ENCODE measurements at regions not wholly inside any gene's neighbourhood (a gene's known extent, or its start where the extent isn't known, plus 50 kb on each side); places are given as distances from the start of the nearest gene placed in this dataset.
"Not testable (repeated sequence)": the region's sequence is repeated elsewhere in the genome, so short reads cannot be mapped to it uniquely, and the experiment has no call there.

DNA sequence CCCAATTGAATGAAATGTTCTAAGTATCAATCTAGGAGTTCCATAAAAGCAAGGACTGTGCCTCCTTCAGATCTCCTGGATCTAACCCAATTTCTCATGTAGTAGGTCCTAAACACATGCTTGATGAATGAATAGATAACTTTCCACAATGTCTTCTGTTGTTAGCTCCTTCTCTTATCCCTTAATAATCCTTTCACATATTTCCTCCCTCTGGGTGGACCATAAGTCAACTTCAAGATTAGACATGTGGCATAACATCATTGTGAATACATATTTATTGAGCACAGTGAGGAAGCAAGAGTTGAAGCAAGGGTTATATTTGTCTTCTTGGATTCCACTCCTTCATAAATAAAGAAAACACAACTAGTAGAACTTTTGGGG is 108.6 kb upstream of the EGFLAM start:
- Histone ChIP-seq H3K27ac (ENCODE audit: low read length) (no peak overlapping the region), H3K9me3 (ENCODE audit: control insufficient read depth, low read length) (peaks cover 5% of the 10 kb centered on the region), H3K27me3 (ENCODE audit: control insufficient read depth, insufficient read depth) (no peaks in the 10 kb centered on the region), H3K4me1 (ENCODE audit: control insufficient read depth, insufficient read depth, low read length) (no peaks in the 10 kb centered on the region), H3K4me3 (ENCODE audit: low read length) (no peak overlapping the region)
- DNase-seq (no peak), ATAC-seq (no peak)
- intact Hi-C loops (cut with DNase I): no loop called here

GRCh38 chr5:38148021-38148625 is 110.2 kb upstream of the EGFLAM start:
- Histone ChIP-seq H3K4me3 (ENCODE audit: low read length) (no peak overlapping the region), H3K27ac (ENCODE audit: low read length) (no peak overlapping the region), H3K4me1 (ENCODE audit: control insufficient read depth, insufficient read depth, low read length) (no peaks in the 10 kb centered on the region), H3K9me3 (ENCODE audit: control insufficient read depth, low read length) (peaks cover 2% of the 10 kb centered on the region), H3K27me3 (ENCODE audit: control insufficient read depth, insufficient read depth) (no peaks in the 10 kb centered on the region)
- intact Hi-C loops (cut with DNase I): no loop called here
- 76% methylated on average over 10 of the region's 10 CpGs for WGBS
- ATAC-seq: no peak
- DNase-seq: no peak

DNA sequence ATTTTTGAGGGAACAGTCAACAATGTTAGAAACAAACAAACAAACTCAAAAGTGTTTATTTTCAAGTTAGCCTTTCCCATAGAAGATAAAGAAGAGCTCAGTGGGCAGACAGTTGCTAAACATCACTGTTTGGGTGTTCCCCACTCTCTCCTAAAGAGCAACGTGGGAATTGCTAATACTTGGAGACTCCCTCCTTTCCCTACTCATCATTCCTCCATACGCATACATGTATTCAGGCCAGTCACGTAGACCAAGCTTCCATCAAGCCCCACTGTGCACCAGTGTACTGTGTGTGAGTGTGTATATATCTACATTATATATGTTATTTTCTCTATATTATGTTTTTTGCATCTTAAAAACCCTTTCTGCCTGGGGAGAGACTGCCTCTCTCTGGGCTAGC is 115.0 kb upstream of the EGFLAM start:
- Histone ChIP-seq H3K4me3 (ENCODE audit: low read length) (no peak overlapping the region), H3K4me1 (ENCODE audit: control insufficient read depth, insufficient read depth, low read length) (no peaks in the 10 kb centered on the region), H3K27me3 (ENCODE audit: control insufficient read depth, insufficient read depth) (no peaks in the 10 kb centered on the region), H3K9me3 (ENCODE audit: control insufficient read depth, low read length) (no peaks in the 10 kb centered on the region), H3K27ac (ENCODE audit: low read length) (no peak overlapping the region)
- ATAC-seq (no peak), DNase-seq (no peak)
- 79% methylated on average over 3 of the region's 3 CpGs for WGBS
- intact Hi-C loops (cut with DNase I): no loop called here

- DNase-seq (no peak), ATAC-seq (no peak)
- H3K27me3 ChIP-seq (ENCODE audit: control insufficient read depth, insufficient read depth): no peaks in the 10 kb centered on the region
- 96% methylated on average over 1 of the region's 1 CpG for WGBS
- no peaks in the 10 kb centered on the region for H3K4me1 ChIP-seq (ENCODE audit: control insufficient read depth, insufficient read depth, low read length)
- no peaks in the 10 kb centered on the region for H3K9me3 ChIP-seq (ENCODE audit: control insufficient read depth, low read length)
- no peak overlapping the region for H3K4me3 ChIP-seq (ENCODE audit: low read length)
- no peak overlapping the region for H3K27ac ChIP-seq (ENCODE audit: low read length)
- intact Hi-C loops (cut with DNase I): no loop called here
Observed at GRCh38 chr5:38141665-38142064, 116.7 kb upstream of the EGFLAM start.

DNA sequence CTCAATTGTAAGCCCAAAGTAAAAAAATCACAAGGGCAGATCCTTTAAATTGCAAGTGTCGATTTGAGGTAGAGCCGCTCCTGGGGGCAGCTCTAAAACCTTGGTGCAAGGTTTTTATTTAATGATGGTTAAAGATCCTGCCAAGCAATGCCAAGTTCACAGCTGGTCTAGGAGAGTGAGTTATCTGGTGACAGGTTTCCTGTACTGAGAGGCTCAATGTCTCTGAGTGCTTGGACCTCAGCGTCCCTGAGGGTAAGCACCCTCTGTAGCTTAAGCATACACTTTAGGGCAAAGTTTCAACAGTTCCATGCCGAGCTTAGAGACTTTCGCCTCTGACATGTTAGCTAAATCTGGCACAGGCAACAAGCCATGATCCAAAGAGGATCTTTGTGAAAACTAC is 119.8 kb upstream of the EGFLAM start:
- WGBS: 64% methylated on average over 5 of the region's 5 CpGs
- no peaks in the 10 kb centered on the region for H3K27me3 ChIP-seq (ENCODE audit: control insufficient read depth, insufficient read depth)
- H3K4me3 ChIP-seq (ENCODE audit: low read length): no peak overlapping the region
- H3K9me3 ChIP-seq (ENCODE audit: control insufficient read depth, low read length): no peaks in the 10 kb centered on the region
- H3K27ac ChIP-seq (ENCODE audit: low read length): no peak overlapping the region
- no peaks in the 10 kb centered on the region for H3K4me1 ChIP-seq (ENCODE audit: control insufficient read depth, insufficient read depth, low read length)
- intact Hi-C loops (cut with DNase I): no loop called here
- ATAC-seq: no peak
- no peak for DNase-seq

DNA sequence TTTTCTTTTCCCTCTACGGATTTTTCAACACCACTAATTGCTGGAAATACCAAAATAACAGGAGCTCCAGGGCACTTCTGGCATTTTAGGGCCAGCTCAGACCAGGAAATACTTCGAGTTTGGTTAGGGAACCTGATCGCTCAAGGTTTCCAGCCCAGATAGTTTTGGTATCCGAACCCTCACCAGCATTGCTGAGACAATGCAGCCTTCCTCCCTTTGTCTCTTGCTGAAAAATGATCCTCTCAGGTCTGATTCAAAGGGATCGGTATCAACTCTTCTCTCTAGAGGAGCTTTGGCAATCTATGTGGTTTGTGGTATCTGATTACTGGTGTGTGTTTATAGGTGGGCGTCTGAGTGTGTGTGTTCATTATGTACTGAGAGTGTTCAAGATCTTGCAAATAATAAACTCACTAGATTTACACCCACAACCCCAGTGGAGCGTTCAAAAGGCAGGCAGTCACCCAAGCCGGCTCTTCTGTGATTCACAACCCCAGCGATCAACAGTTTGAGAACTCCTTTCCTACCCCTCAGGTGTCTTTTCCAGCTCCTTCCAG is 122.8 kb upstream of the EGFLAM start:
- H3K4me1 ChIP-seq (ENCODE audit: control insufficient read depth, insufficient read depth, low read length): no peaks in the 10 kb centered on the region
- ATAC-seq (no peak), DNase-seq (no peak)
- WGBS: 77% methylated on average over 9 of the region's 9 CpGs
- no peak overlapping the region for H3K27ac ChIP-seq (ENCODE audit: low read length)
- H3K9me3 ChIP-seq (ENCODE audit: control insufficient read depth, low read length): no peaks in the 10 kb centered on the region
- no peaks in the 10 kb centered on the region for H3K27me3 ChIP-seq (ENCODE audit: control insufficient read depth, insufficient read depth)
- intact Hi-C loops (cut with DNase I): no loop called here
- H3K4me3 ChIP-seq (ENCODE audit: low read length): no peak overlapping the region

DNA sequence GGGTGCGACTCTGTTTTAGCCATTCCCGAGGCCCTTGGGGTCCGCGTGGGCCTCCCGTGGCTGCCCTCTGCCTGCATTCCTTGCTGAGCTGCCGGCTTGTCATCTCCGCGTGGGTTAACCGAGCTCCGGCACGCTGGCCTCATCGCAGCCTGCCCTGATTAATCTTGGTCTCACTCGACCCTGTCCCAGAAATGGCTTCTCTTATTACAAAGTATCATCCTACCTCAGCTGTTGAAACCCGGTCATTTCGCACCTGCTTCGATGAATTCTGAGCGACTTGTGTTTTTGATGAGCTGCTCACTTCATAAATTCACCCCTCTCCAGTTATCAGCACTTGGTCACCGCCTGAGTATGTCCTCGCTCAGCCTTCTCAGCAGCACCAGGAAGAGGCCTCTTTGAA is 123.5 kb upstream of the EGFLAM start:
- peak in 2 of 3 donors; percentile 40 to 51 for DNase-seq
- no peaks in the 10 kb centered on the region for H3K4me1 ChIP-seq (ENCODE audit: control insufficient read depth, insufficient read depth, low read length)
- H3K9me3 ChIP-seq (ENCODE audit: control insufficient read depth, low read length): no peaks in the 10 kb centered on the region
- H3K27ac ChIP-seq (ENCODE audit: low read length): no peak overlapping the region
- peak in 1 of 2 donors; percentile 52 for ATAC-seq
- no peak overlapping the region for H3K4me3 ChIP-seq (ENCODE audit: low read length)
- 52% methylated on average over 19 of the region's 19 CpGs for WGBS
- intact Hi-C loops (cut with DNase I): no loop called here
- no peaks in the 10 kb centered on the region for H3K27me3 ChIP-seq (ENCODE audit: control insufficient read depth, insufficient read depth)

GRCh38 chr5:38134294-38134693 is 124.1 kb upstream of the EGFLAM start:
- H3K9me3 ChIP-seq (ENCODE audit: control insufficient read depth, low read length); ATAC-seq; H3K27me3 ChIP-seq (ENCODE audit: control insufficient read depth, insufficient read depth); DNase-seq; H3K4me3 ChIP-seq (ENCODE audit: low read length); H3K27ac ChIP-seq (ENCODE audit: low read length); intact Hi-C loops (cut with DNase I); H3K4me1 ChIP-seq (ENCODE audit: control insufficient read depth, insufficient read depth, low read length): not testable (repeated sequence)
- 86% methylated on average over 1 of the region's 1 CpG for WGBS

DNA sequence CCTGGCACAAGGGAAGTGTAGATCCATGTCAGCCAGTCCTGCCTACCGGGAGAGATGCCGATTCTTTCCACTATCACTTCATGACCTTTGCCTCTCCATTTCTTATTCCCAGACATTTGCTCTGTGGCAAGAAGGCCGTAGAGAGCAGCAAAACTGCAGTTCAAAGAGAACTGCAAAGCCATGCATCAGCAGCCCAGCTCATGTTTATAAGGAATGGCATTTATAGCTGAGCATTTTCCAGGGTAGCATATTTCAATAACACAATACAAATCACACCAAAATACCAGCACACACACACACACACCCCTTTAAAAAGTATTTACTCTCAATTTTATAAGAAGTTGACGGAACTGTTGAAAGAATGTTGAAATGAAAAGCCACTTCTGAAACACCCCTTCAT is 126.7 kb upstream of the EGFLAM start:
- 65% methylated on average over 4 of the region's 4 CpGs for WGBS
- DNase-seq: no peak
- Histone ChIP-seq H3K27me3 (ENCODE audit: control insufficient read depth, insufficient read depth) (no peaks in the 10 kb centered on the region), H3K27ac (ENCODE audit: low read length) (no peak overlapping the region), H3K4me3 (ENCODE audit: low read length) (no peak overlapping the region), H3K9me3 (ENCODE audit: control insufficient read depth, low read length) (no peaks in the 10 kb centered on the region), H3K4me1 (ENCODE audit: control insufficient read depth, insufficient read depth, low read length) (no peaks in the 10 kb centered on the region)
- intact Hi-C loops (cut with DNase I): no loop called here
- ATAC-seq: no peak

GRCh38 chr5:38124321-38124720 is 134.0 kb upstream of the EGFLAM start:
- no peak for DNase-seq
- 41% methylated on average over 1 of the region's 1 CpG for WGBS

DNA sequence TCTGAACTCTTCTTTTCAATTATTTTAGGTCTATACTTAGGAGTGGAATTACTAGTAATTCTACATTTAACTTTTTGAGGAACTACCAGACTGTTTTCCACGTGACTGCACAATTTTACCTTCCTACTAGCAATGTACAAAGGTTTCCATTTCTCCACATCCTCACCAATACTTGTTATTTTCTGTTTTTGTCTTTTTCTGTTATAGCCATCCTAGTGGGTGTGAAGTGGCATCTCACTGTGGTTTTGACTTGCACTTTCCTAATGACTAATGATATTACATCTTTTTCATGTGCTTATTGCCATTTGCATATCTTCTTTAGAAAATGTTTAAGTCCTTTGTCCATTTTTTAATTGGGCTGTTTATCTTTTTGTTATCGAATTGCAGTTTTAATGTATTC is 136.9 kb upstream of the EGFLAM start:
- Histone ChIP-seq H3K9me3 (ENCODE audit: control insufficient read depth, low read length) (peaks cover 1% of the 10 kb centered on the region), H3K27ac (ENCODE audit: low read length) (no peak overlapping the region), H3K27me3 (ENCODE audit: control insufficient read depth, insufficient read depth) (no peaks in the 10 kb centered on the region), H3K4me3 (ENCODE audit: low read length) (no peak overlapping the region), H3K4me1 (ENCODE audit: control insufficient read depth, insufficient read depth, low read length) (peaks cover 1% of the 10 kb centered on the region)
- intact Hi-C loops (cut with DNase I): no loop called here
- 80% methylated on average over 2 of the region's 2 CpGs for WGBS
- ATAC-seq: no peak
- no peak for DNase-seq

More at GRCh38 chr5:38124321-38124720, 134.0 kb upstream of the EGFLAM start:
- ATAC-seq: no peak
- Histone ChIP-seq H3K27ac (ENCODE audit: low read length) (no peak overlapping the region), H3K9me3 (ENCODE audit: control insufficient read depth, low read length) (peaks cover 1% of the 10 kb centered on the region), H3K4me1 (ENCODE audit: control insufficient read depth, insufficient read depth, low read length) (no peaks in the 10 kb centered on the region), H3K4me3 (ENCODE audit: low read length) (no peak overlapping the region), H3K27me3 (ENCODE audit: control insufficient read depth, insufficient read depth) (no peaks in the 10 kb centered on the region)
- intact Hi-C loops (cut with DNase I): no loop called here

DNA sequence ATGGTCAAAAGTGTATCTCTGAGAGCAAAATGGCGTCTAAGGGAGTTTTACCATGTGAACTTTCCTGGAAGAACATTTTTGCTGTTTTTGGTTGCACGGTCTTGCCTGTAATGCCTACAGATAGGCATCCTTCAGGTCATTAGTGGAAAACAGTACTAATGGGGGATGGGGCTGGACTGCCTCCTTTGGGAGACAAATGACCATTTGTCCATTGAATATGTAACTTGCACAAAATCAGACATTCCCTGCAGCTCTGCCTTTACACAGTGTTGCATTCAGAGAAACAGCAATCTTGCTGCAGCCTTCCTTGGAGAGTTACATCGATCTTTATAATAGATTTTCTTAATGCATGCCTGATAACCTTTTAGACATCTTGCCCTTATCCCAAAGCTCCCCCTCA is 138.5 kb upstream of the EGFLAM start:
- intact Hi-C loops (cut with DNase I): no loop called here
- Histone ChIP-seq H3K27ac (ENCODE audit: low read length) (no peak overlapping the region), H3K4me1 (ENCODE audit: control insufficient read depth, insufficient read depth, low read length) (peaks cover 1% of the 10 kb centered on the region), H3K4me3 (ENCODE audit: low read length) (no peak overlapping the region), H3K27me3 (ENCODE audit: control insufficient read depth, insufficient read depth) (no peaks in the 10 kb centered on the region), H3K9me3 (ENCODE audit: control insufficient read depth, low read length) (peaks cover 1% of the 10 kb centered on the region)
- WGBS: 69% methylated on average over 3 of the region's 3 CpGs
- ATAC-seq (no peak), DNase-seq (no peak)
